ENCODE measurements at regions not wholly inside any gene's neighbourhood (a gene's known extent, or its start where the extent isn't known, plus 50 kb on each side); places are given as distances from the start of the nearest gene placed in this dataset.

DNA sequence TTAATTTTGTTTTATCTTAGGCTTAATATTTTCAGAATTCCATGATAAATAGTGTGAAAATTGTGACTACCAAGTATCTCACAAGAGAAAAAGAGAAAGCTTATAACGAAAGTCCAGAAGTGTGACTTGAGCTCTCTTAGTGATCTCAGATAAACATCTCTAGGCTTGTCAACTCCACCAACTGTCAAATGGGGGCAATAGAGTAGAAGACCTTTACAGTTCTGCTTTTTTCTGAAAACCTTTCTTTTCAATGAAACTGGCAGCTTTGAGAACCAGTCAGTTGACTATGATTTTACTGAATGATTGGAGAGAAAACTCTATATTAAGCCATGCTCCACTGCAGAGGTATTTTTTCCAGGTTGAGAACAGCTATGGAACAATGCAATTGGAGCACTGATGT lies 119.2 kb upstream of the TP63 start (continued):
- TF ChIP-seq, protein P1, sequence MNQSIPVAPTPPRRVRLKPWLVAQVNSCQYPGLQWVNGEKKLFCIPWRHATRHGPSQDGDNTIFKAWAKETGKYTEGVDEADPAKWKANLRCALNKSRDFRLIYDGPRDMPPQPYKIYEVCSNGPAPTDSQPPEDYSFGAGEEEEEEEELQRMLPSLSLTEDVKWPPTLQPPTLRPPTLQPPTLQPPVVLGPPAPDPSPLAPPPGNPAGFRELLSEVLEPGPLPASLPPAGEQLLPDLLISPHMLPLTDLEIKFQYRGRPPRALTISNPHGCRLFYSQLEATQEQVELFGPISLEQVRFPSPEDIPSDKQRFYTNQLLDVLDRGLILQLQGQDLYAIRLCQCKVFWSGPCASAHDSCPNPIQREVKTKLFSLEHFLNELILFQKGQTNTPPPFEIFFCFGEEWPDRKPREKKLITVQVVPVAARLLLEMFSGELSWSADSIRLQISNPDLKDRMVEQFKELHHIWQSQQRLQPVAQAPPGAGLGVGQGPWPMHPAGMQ (IDR thresholded peaks at IDR 0.05; ENCODE audit: borderline replicate concordance) = no peak
- no peak for TF ChIP-seq MXI1 (IDR thresholded peaks at IDR 0.05; ENCODE audit: low read depth, low read length)
- TF ChIP-seq PML (IDR thresholded peaks at IDR 0.05; ENCODE audit: low read length) = 0 out of 2 replicates have a peak, but pooled peaks have one; percentile 32
- TF ChIP-seq, protein P2, sequence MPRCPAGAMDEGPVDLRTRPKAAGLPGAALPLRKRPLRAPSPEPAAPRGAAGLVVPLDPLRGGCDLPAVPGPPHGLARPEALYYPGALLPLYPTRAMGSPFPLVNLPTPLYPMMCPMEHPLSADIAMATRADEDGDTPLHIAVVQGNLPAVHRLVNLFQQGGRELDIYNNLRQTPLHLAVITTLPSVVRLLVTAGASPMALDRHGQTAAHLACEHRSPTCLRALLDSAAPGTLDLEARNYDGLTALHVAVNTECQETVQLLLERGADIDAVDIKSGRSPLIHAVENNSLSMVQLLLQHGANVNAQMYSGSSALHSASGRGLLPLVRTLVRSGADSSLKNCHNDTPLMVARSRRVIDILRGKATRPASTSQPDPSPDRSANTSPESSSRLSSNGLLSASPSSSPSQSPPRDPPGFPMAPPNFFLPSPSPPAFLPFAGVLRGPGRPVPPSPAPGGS (IDR thresholded peaks at IDR 0.05; ENCODE audit: borderline replicate concordance, insufficient read depth, low read depth, low read length, poor library complexity, severe bottlenecking) = no peak

DNA sequence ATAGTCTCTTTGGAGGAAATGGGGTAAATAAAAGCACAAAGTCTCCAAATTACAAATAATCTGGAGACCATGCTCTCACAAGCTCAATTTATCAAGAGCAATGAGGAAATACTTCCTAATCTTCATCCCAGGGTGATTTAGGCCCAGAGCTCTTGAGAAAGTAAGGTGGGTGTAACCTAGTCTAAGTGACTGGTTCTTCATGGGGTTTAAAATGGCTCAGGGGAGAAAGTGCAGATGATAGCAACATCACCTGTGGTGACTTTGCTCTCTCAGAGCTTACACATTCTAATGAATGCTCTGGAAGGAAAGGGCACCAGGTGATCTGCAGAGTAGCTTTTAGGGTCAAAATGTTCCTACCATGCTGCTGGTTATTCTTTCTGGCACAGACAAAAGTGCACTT lies 118.4 kb upstream of the TP63 start:
- no peak for DNase-seq (ENCODE audit: low read depth, low spot score)
- intact Hi-C loops (cut with micrococcal nuclease; ENCODE audit: unreplicated experiment) (loop anchor here (2.0 to 5.0 kb wide), 3 partner anchors 121 to 436 kb away; no protein-coding TSS in a partner anchor), in situ Hi-C loops (cut with MboI) (no loop called here)
- Histone ChIP-seq H3K79me2 (ENCODE audit: control insufficient read depth, insufficient read depth, low read length) (no peaks in the 10 kb centered on the region), H2AFZ (ENCODE audit: control insufficient read depth, low read depth, low read length) (no peak overlapping the region), H3K27ac (ENCODE audit: control insufficient read depth, insufficient read depth) (no peak overlapping the region), H3K4me3 (no peak overlapping the region), H3K27me3 (replicated peaks in 1 of 2; ENCODE audit: control insufficient read depth in 2 of 2, insufficient read depth in 2 of 2, low read length in 1 of 2) (no peaks in the 10 kb centered on the region), H3K9me3 (replicated peaks; ENCODE audit: control insufficient read depth, insufficient read depth, low read length) (peaks cover 6% of the 10 kb centered on the region), H3K36me3 (ENCODE audit: control insufficient read depth in 2 of 2, insufficient read depth in 2 of 2, low read length in 1 of 2) (no peaks in the 10 kb centered on the region), H3K9ac (ENCODE audit: control insufficient read depth, insufficient read depth, low read length) (no peak overlapping the region), H4K20me1 (ENCODE audit: control insufficient read depth, insufficient read depth) (no peaks in the 10 kb centered on the region), H3K4me2 (ENCODE audit: control insufficient read depth, insufficient read depth) (no peak overlapping the region), H3K4me1 (ENCODE audit: control insufficient read depth, insufficient read depth, low read length) (peaks cover 10% of the 10 kb centered on the region)
- no TSS peak for BruUV-seq (replicated peaks)
- CTCF ChIA-PET = interaction anchor here (0.6 to 4.1 kb wide), 27 partner anchors 10 to 449 kb away, joined by 3 to 90 read pairs (median 5); no protein-coding TSS in a partner anchor
- POLR2A ChIA-PET = no interaction called here
- SMC1A ChIA-PET (ENCODE audit: uncharacterized antibody, unreplicated experiment) = interaction anchor here (0.8 to 4.7 kb wide), 47 partner anchors 9 to 441 kb away, joined by 3 to 81 read pairs (median 5); partner anchors contain the start of gene TP63
- RAD21 ChIA-PET (ENCODE audit: unreplicated experiment) = interaction anchor here (1.0 to 5.3 kb wide), 26 partner anchors 50 to 448 kb away, joined by 3 to 66 read pairs (median 5); partner anchors contain the start of gene TP63
- ATAC-seq = no peak
- FAIRE-seq = no peak
- TF ChIP-seq MYC (IDR thresholded peaks at IDR 0.05; ENCODE audit: insufficient read depth, insufficient read length, insufficient replicate concordance, low read length, severe bottlenecking) (no peak), ZNF217 (IDR thresholded peaks at IDR 0.05) (no peak), MTA2 (IDR thresholded peaks at IDR 0.05; ENCODE audit: low read depth) (no peak), FOXK2 (IDR thresholded peaks at IDR 0.05) (no peak), NRF1 (conservative IDR thresholded peaks at IDR 0.05; ENCODE audit: low read depth, low read length) (no peak), EED (IDR thresholded peaks at IDR 0.05; ENCODE audit: low read depth) (no peak), SRF (IDR thresholded peaks at IDR 0.05; ENCODE audit: low read depth in 2 of 2, low read length in 2 of 2) (no peak), RELA (IDR thresholded peaks at IDR 0.05; ENCODE audit: borderline replicate concordance, partially characterized antibody) (no peak), LARP7 (IDR thresholded peaks at IDR 0.05) (no peak), MEF2B (IDR thresholded peaks at IDR 0.05; ENCODE audit: partially characterized antibody, poor library complexity, severe bottlenecking) (no peak), HDAC6 (IDR thresholded peaks at IDR 0.05; ENCODE audit: unreplicated experiment) (no peak), SREBF1 (IDR thresholded peaks at IDR 0.05; ENCODE audit: low read length) (no peak), CBX3 (IDR thresholded peaks at IDR 0.05; ENCODE audit: borderline replicate concordance, low read depth) (no peak), MYB (IDR thresholded peaks at IDR 0.05; ENCODE audit: borderline replicate concordance, low read depth, low read length) (no peak)
- TF ChIP-seq, protein P3, sequence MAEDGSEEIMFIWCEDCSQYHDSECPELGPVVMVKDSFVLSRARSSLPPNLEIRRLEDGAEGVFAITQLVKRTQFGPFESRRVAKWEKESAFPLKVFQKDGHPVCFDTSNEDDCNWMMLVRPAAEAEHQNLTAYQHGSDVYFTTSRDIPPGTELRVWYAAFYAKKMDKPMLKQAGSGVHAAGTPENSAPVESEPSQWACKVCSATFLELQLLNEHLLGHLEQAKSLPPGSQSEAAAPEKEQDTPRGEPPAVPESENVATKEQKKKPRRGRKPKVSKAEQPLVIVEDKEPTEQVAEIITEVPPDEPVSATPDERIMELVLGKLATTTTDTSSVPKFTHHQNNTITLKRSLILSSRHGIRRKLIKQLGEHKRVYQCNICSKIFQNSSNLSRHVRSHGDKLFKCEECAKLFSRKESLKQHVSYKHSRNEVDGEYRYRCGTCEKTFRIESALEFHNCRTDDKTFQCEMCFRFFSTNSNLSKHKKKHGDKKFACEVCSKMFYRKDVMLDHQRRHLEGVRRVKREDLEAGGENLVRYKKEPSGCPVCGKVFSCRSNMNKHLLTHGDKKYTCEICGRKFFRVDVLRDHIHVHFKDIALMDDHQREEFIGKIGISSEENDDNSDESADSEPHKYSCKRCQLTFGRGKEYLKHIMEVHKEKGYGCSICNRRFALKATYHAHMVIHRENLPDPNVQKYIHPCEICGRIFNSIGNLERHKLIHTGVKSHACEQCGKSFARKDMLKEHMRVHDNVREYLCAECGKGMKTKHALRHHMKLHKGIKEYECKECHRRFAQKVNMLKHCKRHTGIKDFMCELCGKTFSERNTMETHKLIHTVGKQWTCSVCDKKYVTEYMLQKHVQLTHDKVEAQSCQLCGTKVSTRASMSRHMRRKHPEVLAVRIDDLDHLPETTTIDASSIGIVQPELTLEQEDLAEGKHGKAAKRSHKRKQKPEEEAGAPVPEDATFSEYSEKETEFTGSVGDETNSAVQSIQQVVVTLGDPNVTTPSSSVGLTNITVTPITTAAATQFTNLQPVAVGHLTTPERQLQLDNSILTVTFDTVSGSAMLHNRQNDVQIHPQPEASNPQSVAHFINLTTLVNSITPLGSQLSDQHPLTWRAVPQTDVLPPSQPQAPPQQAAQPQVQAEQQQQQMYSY (CRISPR knock-in tag; IDR thresholded peaks at IDR 0.05) = no peak

All from GM12878 (cell line).